IMR-90 (cell line): ENCODE measurements at regions not wholly inside any gene's neighbourhood (a gene's known extent, or its start where the extent isn't known, plus 50 kb on each side); places are given as distances from the start of the nearest gene placed in this dataset.

Experiments
- ATAC-seq: fragments of 200-7000 bp; cut with Tn5 transposase; 2 replicates; pipeline ENCODE4 v1.9.1; 2020; ENCODE audit warnings: low read depth, mild to moderate bottlenecking, moderate library complexity
- BruUV-seq: library from RNA; stranded (reverse); fragments of 400-500 nt; replicated peaks from 2 replicates; lab custom pipeline; 2021; lab: Mats Ljungman, UMichigan
- CTCF ChIA-PET: fragments of 300-600 bp; formaldehyde crosslinking; extraction: SDS; loops from one replicate; lab custom pipeline; 2021; ENCODE audit warnings: antibody characterized with exemption; lab: Yijun Ruan, JAX
- POLR2A ChIA-PET: fragments of 300-600 bp; sonication (Branson Sonifier 250); formaldehyde crosslinking; loops from one replicate; lab custom pipeline; 2022; ENCODE audit warnings: antibody characterized with exemption; ENCODE audit not compliant: unreplicated experiment; lab: Charles Lee
- DNase-seq: peaks from one replicate; pipeline ENCODE4 v3.0.0; 2013
- H2AFZ ChIP-seq: replicated peaks from 2 replicates; pipeline ENCODE3; 2013; ENCODE audit warnings: low read length, mild to moderate bottlenecking; ENCODE audit not compliant: poor library complexity
- H2AK5ac ChIP-seq: 2 replicates; pipeline ENCODE4 v1.6.1; 2013; ENCODE audit warnings: low read depth, low read length, inconsistent platforms
- H2AK9ac ChIP-seq: replicated peaks from 2 replicates; pipeline ENCODE3; 2013; ENCODE audit warnings: mild to moderate bottlenecking, low read depth, low read length, moderate library complexity; ENCODE audit not compliant: poor library complexity
- H2BK120ac ChIP-seq: 2 replicates; pipeline ENCODE4 v1.6.1; 2013; ENCODE audit warnings: low read depth, low read length, inconsistent platforms
- H2BK15ac ChIP-seq: 3 replicates; pipeline ENCODE4 v1.6.1; 2013; ENCODE audit warnings: low read depth, low read length, inconsistent platforms
- H2BK20ac ChIP-seq: 2 replicates; pipeline ENCODE4 v1.6.1; 2013; ENCODE audit warnings: low read depth, mild to moderate bottlenecking, inconsistent platforms, low read length, moderate library complexity
- H2BK5ac ChIP-seq: 2 replicates; pipeline ENCODE4 v1.6.1; 2013; ENCODE audit warnings: mild to moderate bottlenecking, low read depth, low read length, inconsistent platforms; ENCODE audit not compliant: poor library complexity, severe bottlenecking
- H3K14ac ChIP-seq: replicated peaks from 2 replicates; pipeline ENCODE4 v1.6.1; 2013; ENCODE audit warnings: low read depth, low read length, inconsistent platforms
- H3K18ac ChIP-seq: 2 replicates; pipeline ENCODE4 v1.6.1; 2013; ENCODE audit warnings: low read depth, low read length, control low read depth
- H3K23ac ChIP-seq: 2 replicates; pipeline ENCODE4 v1.6.1; 2013; ENCODE audit warnings: low read depth, low read length, inconsistent platforms
- H3K27ac ChIP-seq: 2 replicates; pipeline ENCODE4 v1.5.1; 2013; ENCODE audit warnings: mild to moderate bottlenecking, control low read depth, low read length; ENCODE audit not compliant: insufficient read depth
- H3K27me3 ChIP-seq: 2 replicates; pipeline ENCODE4 v1.6.1; 2013; ENCODE audit warnings: low read length; ENCODE audit not compliant: control insufficient read depth, insufficient read depth
- H3K36me3 ChIP-seq: 2 replicates; pipeline ENCODE4 v1.6.1; 2013; ENCODE audit warnings: low read length, mixed read lengths; ENCODE audit not compliant: control insufficient read depth, insufficient read depth
- H3K4ac ChIP-seq: 2 replicates; pipeline ENCODE4 v1.6.1; 2013; ENCODE audit warnings: low read depth, low read length, inconsistent platforms
- H3K4me1 ChIP-seq: 2 replicates; pipeline ENCODE4 v1.6.1; 2013; ENCODE audit warnings: low read length, mixed read lengths; ENCODE audit not compliant: control insufficient read depth, insufficient read depth
- H3K4me2 ChIP-seq: 2 replicates; pipeline ENCODE4 v1.6.1; 2013; ENCODE audit warnings: low read depth, mild to moderate bottlenecking, control low read depth, low read length, moderate library complexity
- H3K4me3 ChIP-seq: 2 replicates; pipeline ENCODE4 v1.5.1; 2013; ENCODE audit warnings: low read depth, mild to moderate bottlenecking, control low read depth, low read length, moderate library complexity; ENCODE audit not compliant: insufficient read depth
- H3K56ac ChIP-seq: 2 replicates; pipeline ENCODE4 v1.6.1; 2013; ENCODE audit warnings: low read length, inconsistent platforms; ENCODE audit not compliant: insufficient read depth; ENCODE audit errors: extremely low read depth
- H3K79me1 ChIP-seq, 2 experiments: 2 replicates each; pipeline ENCODE4 v1.6.1; 2013; ENCODE audit warnings: low read length in 2 of 2, inconsistent platforms in 1 of 2, low read depth in 1 of 2
- H3K9ac ChIP-seq: 2 replicates; pipeline ENCODE4 v1.6.1; 2013; ENCODE audit warnings: low read depth, low read length, control low read depth
- H3K9me1 ChIP-seq: 2 replicates; pipeline ENCODE4 v1.6.1; 2013; ENCODE audit warnings: low read length, inconsistent platforms; ENCODE audit not compliant: insufficient read depth
- H3K9me3 ChIP-seq: 2 replicates; pipeline ENCODE4 v1.6.1; 2013; ENCODE audit warnings: low read length; ENCODE audit not compliant: control insufficient read depth, insufficient read depth
- H4K20me1 ChIP-seq: 2 replicates; pipeline ENCODE4 v1.6.1; 2013; ENCODE audit warnings: low read length, inconsistent platforms; ENCODE audit not compliant: insufficient read depth
- H4K5ac ChIP-seq: 2 replicates; pipeline ENCODE4 v1.6.1; 2013; ENCODE audit warnings: mild to moderate bottlenecking, low read depth, low read length, control low read depth
- H4K8ac ChIP-seq, 2 experiments: 2 replicates each; pipeline ENCODE4 v1.6.1; 2013; ENCODE audit warnings: low read depth in 2 of 2, low read length in 2 of 2, control low read depth in 1 of 2, inconsistent platforms in 1 of 2
- H4K91ac ChIP-seq: 2 replicates; pipeline ENCODE4 v1.6.1; 2013; ENCODE audit warnings: low read depth, low read length, inconsistent platforms; ENCODE audit not compliant: insufficient read depth
- BHLHE40 ChIP-seq: fragments of 150-350 bp; IDR thresholded peaks from 2 replicates; pipeline ENCODE4 v1.6.1; 2016; ENCODE audit warnings: mild to moderate bottlenecking, low read depth, low read length
- CEBPB ChIP-seq: IDR thresholded peaks from 2 replicates; pipeline ENCODE4 v1.6.1; 2012; ENCODE audit warnings: low read depth, low read length, improper control_type of control experiment
- ELK1 ChIP-seq: fragments of 150-350 bp; IDR thresholded peaks from 2 replicates; pipeline ENCODE4 v1.6.1; 2016; ENCODE audit warnings: low read depth, mild to moderate bottlenecking, low read length, moderate library complexity, borderline replicate concordance
- FOS ChIP-seq: fragments of 150-350 bp; IDR thresholded peaks from 2 replicates; pipeline ENCODE4 v1.6.1; 2016; ENCODE audit warnings: low read depth, low read length
- MAZ ChIP-seq: IDR thresholded peaks from 2 replicates; pipeline ENCODE4 v1.6.1; 2012; ENCODE audit warnings: low read depth, mild to moderate bottlenecking, low read length, improper control_type of control experiment, moderate library complexity, borderline replicate concordance
- MXI1 ChIP-seq: IDR thresholded peaks from 2 replicates; pipeline ENCODE4 v1.6.1; 2012; ENCODE audit warnings: low read depth, mild to moderate bottlenecking, low read length, moderate library complexity, borderline replicate concordance
- POLR2A ChIP-seq: IDR thresholded peaks from 2 replicates; pipeline ENCODE4 v1.6.1; 2012; ENCODE audit warnings: mild to moderate bottlenecking, low read depth, low read length
- RAD21 ChIP-seq: IDR thresholded peaks from 2 replicates; pipeline ENCODE4 v1.6.1; 2012; ENCODE audit warnings: low read length, improper control_type of control experiment
- RCOR1 ChIP-seq: IDR thresholded peaks from 2 replicates; pipeline ENCODE4 v1.6.1; 2012; ENCODE audit warnings: mild to moderate bottlenecking, low read length, improper control_type of control experiment; ENCODE audit not compliant: insufficient replicate concordance
- RFX5 ChIP-seq: IDR thresholded peaks from 2 replicates; pipeline ENCODE4 v1.8.0; 2012; ENCODE audit warnings: low read depth, mild to moderate bottlenecking, low read length, moderate library complexity
- SMC3 ChIP-seq: fragments of 150-350 bp; IDR thresholded peaks from 2 replicates; pipeline ENCODE4 v1.6.1; 2016; ENCODE audit warnings: low read depth, mild to moderate bottlenecking, antibody characterized with exemption, low read length, moderate library complexity
- USF2 ChIP-seq: fragments of 150-350 bp; IDR thresholded peaks from 2 replicates; pipeline ENCODE4 v1.6.1; 2017; ENCODE audit warnings: mild to moderate bottlenecking, antibody characterized with exemption, low read length, low read depth
- WGBS, 2 experiments: methylation state at CpG; one replicate each; pipeline versions ENCODE4 v1.1.5 to v1.1.7; 2013; ENCODE audit warnings: missing lambda C conversion rate in 2 of 2; ENCODE audit not compliant: insufficient read length in 1 of 2; ENCODE audit errors: extremely low coverage in 2 of 2; 5-methylcytosine and 5-hydroxymethylcytosine counted together
- dilution Hi-C: fragments of 300-500 bp; cut with HindIII; formaldehyde crosslinking; loops from one replicate; pipeline ENCODE4 v1.14.3; 2018; ENCODE audit warnings: low sequenced_read_pairs; ENCODE audit not compliant: unreplicated experiment
- in situ Hi-C: fragments of 300-500 bp; cut with MboI; formaldehyde crosslinking; loops from 3 replicates; pipeline ENCODE4 v1.14.3; 2019; ENCODE audit warnings: low sequenced_read_pairs, inconsistent platforms, mixed read lengths
- intact Hi-C: fragments of 100-400 bp; cut with micrococcal nuclease; formaldehyde crosslinking; loops from 2 replicates; pipeline ENCODE4 v1.10.0; 2022
- TF ChIP-seq, protein P1 (sequence below): conservative IDR thresholded peaks from 2 replicates; pipeline ENCODE4 v1.5.1; 2012; ENCODE audit warnings: mild to moderate bottlenecking, low read depth, low read length, improper control_type of control experiment

GRCh38 chr9:120136696-120137095 is 443.3 kb downstream of the CDK5RAP2 start:
- no peak overlapping the region for H4K91ac ChIP-seq
- no peak overlapping the region for H3K4me2 ChIP-seq
- H3K4me1 ChIP-seq: no peaks in the 10 kb centered on the region
- H2BK5ac ChIP-seq: no peak overlapping the region
- no peak overlapping the region for H2BK15ac ChIP-seq
- no peak overlapping the region for H3K4ac ChIP-seq
- H2AFZ ChIP-seq: no peak overlapping the region
- no peak overlapping the region for H3K18ac ChIP-seq
- WGBS, 2 experiments: no CpG with 5 or more reads among the region's 1 CpG
- H3K23ac ChIP-seq: no peak overlapping the region
- no peaks in the 10 kb centered on the region for H3K9me3 ChIP-seq
- H3K36me3 ChIP-seq: no peaks in the 10 kb centered on the region
- H3K9me1 ChIP-seq: no peaks in the 10 kb centered on the region
- no peaks in the 10 kb centered on the region for H4K20me1 ChIP-seq
- no peak overlapping the region for H2BK120ac ChIP-seq
- DNase-seq: no peak
- ATAC-seq: no peak
- no peak overlapping the region for H3K4me3 ChIP-seq
- no peak overlapping the region for H3K14ac ChIP-seq
- no peak overlapping the region for H3K56ac ChIP-seq
- dilution Hi-C loops (no loop called here), in situ Hi-C loops (no loop called here), intact Hi-C loops (no loop called here)
- no peak overlapping the region for H3K27ac ChIP-seq
- H3K27me3 ChIP-seq: no peaks in the 10 kb centered on the region
- H2BK20ac ChIP-seq: no peak overlapping the region
- BruUV-seq: no TSS peak
- H3K79me1 ChIP-seq: no peaks in the 10 kb centered on the region
- TF ChIP-seq FOS (no peak), CEBPB (no peak), SMC3 (no peak), ELK1 (no peak), RAD21 (no peak), BHLHE40 (no peak), RFX5 (no peak), MAZ (no peak), USF2 (no peak), POLR2A (no peak), MXI1 (no peak), RCOR1 (no peak)
- TF ChIP-seq, protein P1, sequence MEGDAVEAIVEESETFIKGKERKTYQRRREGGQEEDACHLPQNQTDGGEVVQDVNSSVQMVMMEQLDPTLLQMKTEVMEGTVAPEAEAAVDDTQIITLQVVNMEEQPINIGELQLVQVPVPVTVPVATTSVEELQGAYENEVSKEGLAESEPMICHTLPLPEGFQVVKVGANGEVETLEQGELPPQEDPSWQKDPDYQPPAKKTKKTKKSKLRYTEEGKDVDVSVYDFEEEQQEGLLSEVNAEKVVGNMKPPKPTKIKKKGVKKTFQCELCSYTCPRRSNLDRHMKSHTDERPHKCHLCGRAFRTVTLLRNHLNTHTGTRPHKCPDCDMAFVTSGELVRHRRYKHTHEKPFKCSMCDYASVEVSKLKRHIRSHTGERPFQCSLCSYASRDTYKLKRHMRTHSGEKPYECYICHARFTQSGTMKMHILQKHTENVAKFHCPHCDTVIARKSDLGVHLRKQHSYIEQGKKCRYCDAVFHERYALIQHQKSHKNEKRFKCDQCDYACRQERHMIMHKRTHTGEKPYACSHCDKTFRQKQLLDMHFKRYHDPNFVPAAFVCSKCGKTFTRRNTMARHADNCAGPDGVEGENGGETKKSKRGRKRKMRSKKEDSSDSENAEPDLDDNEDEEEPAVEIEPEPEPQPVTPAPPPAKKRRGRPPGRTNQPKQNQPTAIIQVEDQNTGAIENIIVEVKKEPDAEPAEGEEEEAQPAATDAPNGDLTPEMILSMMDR: no peak
- no peak overlapping the region for H3K9ac ChIP-seq
- no peak overlapping the region for H2AK5ac ChIP-seq
- H4K8ac ChIP-seq: no peak overlapping the region
- no peak overlapping the region for H2AK9ac ChIP-seq
- CTCF ChIA-PET: interaction anchor here (0.5 kb wide), 1 partner anchor 69 kb away, joined by 5 read pairs; no protein-coding TSS in a partner anchor
- no peak overlapping the region for H4K5ac ChIP-seq
- POLR2A ChIA-PET: no interaction called here
